HCT116 (cell line): ENCODE measurements at regions not wholly inside any gene's neighbourhood (a gene's known extent, or its start where the extent isn't known, plus 50 kb on each side); places are given as distances from the start of the nearest gene placed in this dataset.

Experiments used
- ATAC-seq: fragments of 200-7000 bp; cut with Tn5 transposase; 2 replicates; pipeline ENCODE4 v1.9.1; 2020; ENCODE audit warnings: mild to moderate bottlenecking, moderate library complexity
- BruUV-seq: library from RNA; stranded (reverse); fragments of 400-500 nt; replicated peaks from 2 replicates; lab custom pipeline; 2021; lab: Mats Ljungman, UMichigan
- CTCF ChIA-PET: fragments of 300-600 bp; sonication (Branson Sonifier 250); formaldehyde crosslinking; loops from one replicate; lab custom pipeline; 2021; ENCODE audit warnings: antibody characterized with exemption; lab: Charles Lee
- POLR2A ChIA-PET: fragments of 300-600, 350-600 bp; sonication (Branson Sonifier 250); formaldehyde crosslinking; loops from one replicate; lab custom pipeline; 2021; ENCODE audit warnings: antibody characterized with exemption; lab: Charles Lee
- RAD21 ChIA-PET, 2 experiments: fragments of 300-600 bp; sonication (Branson Sonifier 250); formaldehyde crosslinking; loops; one replicate each; lab custom pipeline; 2023; ENCODE audit warnings: low total read pairs in 2 of 2; ENCODE audit not compliant: uncharacterized antibody in 2 of 2, unreplicated experiment in 2 of 2, low non-redundant PET in 1 of 2; lab: Charles Lee
- DNase-seq: peaks from one replicate; pipeline ENCODE4 v3.0.0-alpha.2; 2010; ENCODE audit warnings: low read depth, low spot score
- H2AFZ ChIP-seq: fragments of 200-600 bp; shearing (Covaris generic), sonication (generic); 2 replicates; pipeline ENCODE4 v1.6.1; 2017; ENCODE audit warnings: low read depth, mixed run types, mixed read lengths, antibody characterized with exemption, low read length; ENCODE audit not compliant: poor library complexity, severe bottlenecking
- H3K27ac ChIP-seq: 2 replicates; pipeline ENCODE4 v1.5.1; 2012; ENCODE audit warnings: low read depth, low read length
- H3K27me3 ChIP-seq: fragments of 200-600 bp; sonication (generic); 2 replicates; pipeline ENCODE4 v1.6.1; 2016; ENCODE audit warnings: mixed run types, low read length, mixed read lengths; ENCODE audit not compliant: insufficient read depth
- H3K36me3 ChIP-seq, 2 experiments: fragments of 200-500 bp in 1 of 2; fragments of 200-600 bp in 1 of 2; sonication (Bioruptor generic) in 1 of 2; sonication (generic) in 1 of 2; 2 replicates each; pipeline versions ENCODE4 v1.5.1 to v1.6.1; 2014 to 2016; ENCODE audit warnings: low read length in 2 of 2, inconsistent platforms in 1 of 2, mixed read lengths in 1 of 2, mixed run types in 1 of 2; ENCODE audit not compliant: insufficient read depth in 2 of 2, control insufficient read depth in 1 of 2
- H3K4me1 ChIP-seq, 2 experiments: fragments of 200-600 bp in 1 of 2; sonication (generic) in 1 of 2; 2 replicates each; pipeline versions ENCODE4 v1.5.1 to v1.6.1; 2012 to 2017; ENCODE audit warnings: low read length in 2 of 2, inconsistent platforms in 1 of 2, mild to moderate bottlenecking in 1 of 2, mixed read lengths in 1 of 2, mixed run types in 1 of 2, moderate library complexity in 1 of 2; ENCODE audit not compliant: insufficient read depth in 2 of 2, control insufficient read depth in 1 of 2
- H3K4me2 ChIP-seq: fragments of 200-600 bp; sonication (generic); 2 replicates; pipeline ENCODE4 v1.6.1; 2017; ENCODE audit warnings: mixed run types, low read length, mixed read lengths
- H3K4me3 ChIP-seq, 2 experiments: fragments of 200-600 bp in 1 of 2; sonication (generic) in 1 of 2; replicated peaks in 1 of 2; 2 replicates each; pipeline ENCODE4 v1.5.1; 2011 to 2016; ENCODE audit warnings: low read length in 2 of 2, control low read depth in 1 of 2, low read depth in 1 of 2, mild to moderate bottlenecking in 1 of 2, mixed read lengths in 1 of 2, mixed run types in 1 of 2
- H3K79me2 ChIP-seq: fragments of 200-600 bp; sonication (generic); 2 replicates; pipeline ENCODE4 v1.6.1; 2017; ENCODE audit warnings: mild to moderate bottlenecking, mixed run types, low read length, moderate library complexity, mixed read lengths; ENCODE audit not compliant: insufficient read depth
- H3K9ac ChIP-seq: fragments of 200-600 bp; sonication (generic); 2 replicates; pipeline ENCODE4 v1.6.1; 2016; ENCODE audit warnings: low read length, mixed read lengths
- H3K9me2 ChIP-seq: fragments of 200-600 bp; sonication (generic), shearing (Covaris generic); 2 replicates; pipeline ENCODE4 v1.6.1; 2017; ENCODE audit warnings: mixed run types, mild to moderate bottlenecking, moderate library complexity; ENCODE audit not compliant: insufficient read depth
- H3K9me3 ChIP-seq, 2 experiments: fragments of 200-500 bp in 1 of 2; fragments of 200-600 bp in 1 of 2; sonication (Bioruptor generic) in 1 of 2; sonication (generic) in 1 of 2; 2 replicates each; pipeline ENCODE4 v1.6.1; 2014 to 2017; ENCODE audit warnings: low read length in 2 of 2, mixed read lengths in 2 of 2, inconsistent platforms in 1 of 2, low read depth in 1 of 2, mild to moderate bottlenecking in 1 of 2, mixed run types in 1 of 2, moderate library complexity in 1 of 2; ENCODE audit not compliant: control insufficient read depth in 1 of 2, insufficient read depth in 1 of 2
- H4K20me1 ChIP-seq: fragments of 200-600 bp; sonication (generic), shearing (Covaris generic); 2 replicates; pipeline ENCODE4 v1.6.1; 2017; ENCODE audit warnings: mixed run types, mild to moderate bottlenecking, moderate library complexity; ENCODE audit not compliant: insufficient read depth
- CBX3 ChIP-seq: IDR thresholded peaks from 2 replicates; pipeline ENCODE4 v1.6.1; 2012; ENCODE audit warnings: low read depth
- EGR1 ChIP-seq: IDR thresholded peaks from 2 replicates; pipeline ENCODE4 v1.6.1; 2012; ENCODE audit warnings: low read depth
- ELF1 ChIP-seq: IDR thresholded peaks from 2 replicates; pipeline ENCODE4 v1.6.1; 2012; ENCODE audit warnings: low read depth, borderline replicate concordance
- EZH2 ChIP-seq: fragments of 200-600 bp; sonication (generic); IDR thresholded peaks from 2 replicates; pipeline ENCODE4 v1.6.1; 2017; ENCODE audit warnings: antibody characterized with exemption, mixed run types
- EZH2phosphoT487 ChIP-seq: fragments of 200-600 bp; IDR thresholded peaks from 2 replicates; pipeline ENCODE4 v1.6.1; 2018; ENCODE audit warnings: antibody characterized with exemption, borderline replicate concordance
- FOSL1 ChIP-seq: IDR thresholded peaks from 2 replicates; pipeline ENCODE4 v1.6.1; 2012; ENCODE audit warnings: low read depth
- JUND ChIP-seq: IDR thresholded peaks from 2 replicates; pipeline ENCODE4 v1.6.1; 2012
- POLR2A ChIP-seq: IDR thresholded peaks from 2 replicates; pipeline ENCODE4 v1.7.0; 2011; ENCODE audit warnings: borderline replicate concordance; ENCODE audit not compliant: insufficient read depth, insufficient read length; ENCODE audit errors: extremely low read depth
- RAD21 ChIP-seq: IDR thresholded peaks from 2 replicates; pipeline ENCODE4 v1.6.1; 2012; ENCODE audit warnings: low read depth, mild to moderate bottlenecking
- SP1 ChIP-seq: IDR thresholded peaks from 2 replicates; pipeline ENCODE4 v1.6.1; 2012; ENCODE audit warnings: low read depth
- TCF7L2 ChIP-seq: IDR thresholded peaks from 2 replicates; pipeline ENCODE4 v1.7.0; 2011; ENCODE audit warnings: borderline replicate concordance, inconsistent platforms; ENCODE audit not compliant: insufficient read depth, insufficient read length; ENCODE audit errors: extremely low read depth
- YY1 ChIP-seq: IDR thresholded peaks from 2 replicates; pipeline ENCODE4 v1.6.1; 2011; ENCODE audit warnings: low read length, low read depth, moderate library complexity, mild to moderate bottlenecking; ENCODE audit not compliant: insufficient replicate concordance; ENCODE audit errors: extremely low read depth
- ZNF274 ChIP-seq: fragments of 200-500 bp; sonication (Bioruptor generic); IDR thresholded peaks from 2 replicates; pipeline ENCODE4 v1.6.1; 2014; ENCODE audit warnings: mild to moderate bottlenecking, low read depth, low read length, inconsistent platforms
- intact Hi-C: fragments of 100-400 bp; cut with micrococcal nuclease; formaldehyde crosslinking; loops from 2 replicates; pipeline ENCODE4 v1.10.0; 2022
- TF ChIP-seq, protein P1 (sequence below): IDR thresholded peaks from 2 replicates; pipeline ENCODE4 v1.6.1; 2012
- TF ChIP-seq, protein P2 (sequence below): IDR thresholded peaks from 2 replicates; pipeline ENCODE4 v1.6.1; 2011; ENCODE audit warnings: mild to moderate bottlenecking, low read length, moderate library complexity; ENCODE audit not compliant: insufficient replicate concordance; ENCODE audit errors: extremely low read depth
- TF ChIP-seq, protein P3 (sequence below), 3 experiments: fragments of 200-600 bp in 1 of 3; sonication (generic) in 1 of 3; IDR thresholded peaks in 2 of 3; conservative IDR thresholded peaks in 1 of 3; 2 replicates each; pipeline ENCODE4 v1.5.1; 2012 to 2017; ENCODE audit warnings: low read depth in 2 of 3, low read length in 2 of 3, antibody characterized with exemption in 1 of 3, borderline replicate concordance in 1 of 3, control low read depth in 1 of 3, mild to moderate bottlenecking in 1 of 3, mixed read lengths in 1 of 3, mixed run types in 1 of 3, moderate library complexity in 1 of 3; ENCODE audit not compliant: insufficient read depth in 1 of 3
- TF ChIP-seq, protein P4 (sequence below): IDR thresholded peaks from 2 replicates; pipeline ENCODE4 v1.6.1; 2012; ENCODE audit warnings: low read depth

DNA sequence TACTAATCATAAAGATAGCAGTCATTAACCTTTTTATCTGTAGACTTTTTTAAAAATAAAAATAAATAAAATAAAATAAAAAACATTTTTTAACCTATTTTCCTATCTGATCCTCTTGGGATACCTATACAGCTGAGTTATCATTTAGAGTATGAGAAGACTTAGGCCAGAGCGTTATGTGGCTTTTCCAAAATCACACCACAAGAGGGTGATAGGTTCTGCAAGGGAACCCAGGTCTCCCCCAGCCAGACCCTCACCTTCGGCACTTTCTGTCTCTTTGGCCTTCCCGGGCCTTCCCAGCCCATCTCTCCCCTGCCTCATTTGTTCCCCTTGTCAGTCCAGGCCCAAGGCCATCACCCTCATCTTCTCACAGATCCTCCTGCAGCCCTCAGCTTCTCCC, 311.7 kb downstream of the SMAD2 start:
- Histone ChIP-seq H4K20me1 (no peaks in the 10 kb centered on the region), H3K4me2 (no peak overlapping the region), H3K4me1 (no peaks in the 10 kb centered on the region), H3K9ac (no peak overlapping the region), H3K9me2 (no peaks in the 10 kb centered on the region), H3K4me3 (no peak overlapping the region), H3K36me3 (no peaks in the 10 kb centered on the region), H3K27me3 (no peaks in the 10 kb centered on the region), H3K79me2 (no peaks in the 10 kb centered on the region), H3K27ac (no peak overlapping the region), H2AFZ (no peak overlapping the region), H3K9me3 (no peaks in the 10 kb centered on the region)
- ChIA-PET POLR2A (no interaction called here), CTCF (no interaction called here), RAD21 (no interaction called here)
- BruUV-seq: no TSS peak
- ATAC-seq: no peak
- no peak for DNase-seq
- intact Hi-C loops: no loop called here
- TF ChIP-seq SP1 (no peak), EGR1 (no peak), EZH2phosphoT487 (no peak), POLR2A (no peak), EZH2 (no peak), CBX3 (no peak), ZNF274 (no peak), ELF1 (no peak), YY1 (no peak), FOSL1 (no peak), JUND (no peak), RAD21 (no peak), TCF7L2 (no peak)
- TF ChIP-seq, protein P1, sequence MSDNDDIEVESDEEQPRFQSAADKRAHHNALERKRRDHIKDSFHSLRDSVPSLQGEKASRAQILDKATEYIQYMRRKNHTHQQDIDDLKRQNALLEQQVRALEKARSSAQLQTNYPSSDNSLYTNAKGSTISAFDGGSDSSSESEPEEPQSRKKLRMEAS: no peak
- TF ChIP-seq, protein P2, sequence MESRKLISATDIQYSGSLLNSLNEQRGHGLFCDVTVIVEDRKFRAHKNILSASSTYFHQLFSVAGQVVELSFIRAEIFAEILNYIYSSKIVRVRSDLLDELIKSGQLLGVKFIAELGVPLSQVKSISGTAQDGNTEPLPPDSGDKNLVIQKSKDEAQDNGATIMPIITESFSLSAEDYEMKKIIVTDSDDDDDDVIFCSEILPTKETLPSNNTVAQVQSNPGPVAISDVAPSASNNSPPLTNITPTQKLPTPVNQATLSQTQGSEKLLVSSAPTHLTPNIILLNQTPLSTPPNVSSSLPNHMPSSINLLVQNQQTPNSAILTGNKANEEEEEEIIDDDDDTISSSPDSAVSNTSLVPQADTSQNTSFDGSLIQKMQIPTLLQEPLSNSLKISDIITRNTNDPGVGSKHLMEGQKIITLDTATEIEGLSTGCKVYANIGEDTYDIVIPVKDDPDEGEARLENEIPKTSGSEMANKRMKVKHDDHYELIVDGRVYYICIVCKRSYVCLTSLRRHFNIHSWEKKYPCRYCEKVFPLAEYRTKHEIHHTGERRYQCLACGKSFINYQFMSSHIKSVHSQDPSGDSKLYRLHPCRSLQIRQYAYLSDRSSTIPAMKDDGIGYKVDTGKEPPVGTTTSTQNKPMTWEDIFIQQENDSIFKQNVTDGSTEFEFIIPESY: no peak
- TF ChIP-seq, protein P3, sequence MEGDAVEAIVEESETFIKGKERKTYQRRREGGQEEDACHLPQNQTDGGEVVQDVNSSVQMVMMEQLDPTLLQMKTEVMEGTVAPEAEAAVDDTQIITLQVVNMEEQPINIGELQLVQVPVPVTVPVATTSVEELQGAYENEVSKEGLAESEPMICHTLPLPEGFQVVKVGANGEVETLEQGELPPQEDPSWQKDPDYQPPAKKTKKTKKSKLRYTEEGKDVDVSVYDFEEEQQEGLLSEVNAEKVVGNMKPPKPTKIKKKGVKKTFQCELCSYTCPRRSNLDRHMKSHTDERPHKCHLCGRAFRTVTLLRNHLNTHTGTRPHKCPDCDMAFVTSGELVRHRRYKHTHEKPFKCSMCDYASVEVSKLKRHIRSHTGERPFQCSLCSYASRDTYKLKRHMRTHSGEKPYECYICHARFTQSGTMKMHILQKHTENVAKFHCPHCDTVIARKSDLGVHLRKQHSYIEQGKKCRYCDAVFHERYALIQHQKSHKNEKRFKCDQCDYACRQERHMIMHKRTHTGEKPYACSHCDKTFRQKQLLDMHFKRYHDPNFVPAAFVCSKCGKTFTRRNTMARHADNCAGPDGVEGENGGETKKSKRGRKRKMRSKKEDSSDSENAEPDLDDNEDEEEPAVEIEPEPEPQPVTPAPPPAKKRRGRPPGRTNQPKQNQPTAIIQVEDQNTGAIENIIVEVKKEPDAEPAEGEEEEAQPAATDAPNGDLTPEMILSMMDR (IDR thresholded peaks at IDR 0.05 in 2 of 3, conservative IDR thresholded peaks at IDR 0.05 in 1 of 3; ENCODE audit: borderline replicate concordance in 1 of 3, insufficient read depth in 1 of 3, low read depth in 2 of 3, low read length in 2 of 3): no peak
- TF ChIP-seq, protein P4, sequence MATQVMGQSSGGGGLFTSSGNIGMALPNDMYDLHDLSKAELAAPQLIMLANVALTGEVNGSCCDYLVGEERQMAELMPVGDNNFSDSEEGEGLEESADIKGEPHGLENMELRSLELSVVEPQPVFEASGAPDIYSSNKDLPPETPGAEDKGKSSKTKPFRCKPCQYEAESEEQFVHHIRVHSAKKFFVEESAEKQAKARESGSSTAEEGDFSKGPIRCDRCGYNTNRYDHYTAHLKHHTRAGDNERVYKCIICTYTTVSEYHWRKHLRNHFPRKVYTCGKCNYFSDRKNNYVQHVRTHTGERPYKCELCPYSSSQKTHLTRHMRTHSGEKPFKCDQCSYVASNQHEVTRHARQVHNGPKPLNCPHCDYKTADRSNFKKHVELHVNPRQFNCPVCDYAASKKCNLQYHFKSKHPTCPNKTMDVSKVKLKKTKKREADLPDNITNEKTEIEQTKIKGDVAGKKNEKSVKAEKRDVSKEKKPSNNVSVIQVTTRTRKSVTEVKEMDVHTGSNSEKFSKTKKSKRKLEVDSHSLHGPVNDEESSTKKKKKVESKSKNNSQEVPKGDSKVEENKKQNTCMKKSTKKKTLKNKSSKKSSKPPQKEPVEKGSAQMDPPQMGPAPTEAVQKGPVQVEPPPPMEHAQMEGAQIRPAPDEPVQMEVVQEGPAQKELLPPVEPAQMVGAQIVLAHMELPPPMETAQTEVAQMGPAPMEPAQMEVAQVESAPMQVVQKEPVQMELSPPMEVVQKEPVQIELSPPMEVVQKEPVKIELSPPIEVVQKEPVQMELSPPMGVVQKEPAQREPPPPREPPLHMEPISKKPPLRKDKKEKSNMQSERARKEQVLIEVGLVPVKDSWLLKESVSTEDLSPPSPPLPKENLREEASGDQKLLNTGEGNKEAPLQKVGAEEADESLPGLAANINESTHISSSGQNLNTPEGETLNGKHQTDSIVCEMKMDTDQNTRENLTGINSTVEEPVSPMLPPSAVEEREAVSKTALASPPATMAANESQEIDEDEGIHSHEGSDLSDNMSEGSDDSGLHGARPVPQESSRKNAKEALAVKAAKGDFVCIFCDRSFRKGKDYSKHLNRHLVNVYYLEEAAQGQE: no peak
